GM23338 (cell line): ENCODE measurements at regions not wholly inside any gene's neighbourhood (a gene's known extent, or its start where the extent isn't known, plus 50 kb on each side); places are given as distances from the start of the nearest gene placed in this dataset.

Experiments
- ATAC-seq: fragments of 200-7000 bp; cut with Tn5 transposase; 3 replicates; pipeline ENCODE4 v1.9.1; 2020
- DNase-seq: peaks from one replicate; pipeline ENCODE4 v3.0.0-alpha.2; 2015; ENCODE audit warnings: low spot score
- H2AFZ ChIP-seq: fragments of 200-600 bp; sonication (generic); 2 replicates; pipeline ENCODE4 v1.8.0; 2016; ENCODE audit warnings: antibody characterized with exemption, mild to moderate bottlenecking, moderate library complexity
- H3F3A ChIP-seq: fragments of 200-600 bp; sonication (generic); replicated peaks from 2 replicates; pipeline ENCODE4 v1.8.0; 2017; ENCODE audit warnings: antibody characterized with exemption, mixed run types, low read depth
- H3K27ac ChIP-seq: fragments of 200-600 bp; sonication (generic); 2 replicates; pipeline ENCODE4 v1.6.1; 2016; ENCODE audit warnings: low read depth
- H3K27me3 ChIP-seq: fragments of 200-600 bp; sonication (generic); 2 replicates; pipeline ENCODE4 v1.8.0; 2016; ENCODE audit warnings: mild to moderate bottlenecking, mixed run types, moderate library complexity; ENCODE audit not compliant: insufficient read depth
- H3K36me3 ChIP-seq: fragments of 200-600 bp; sonication (generic); 2 replicates; pipeline ENCODE4 v1.8.0; 2016; ENCODE audit warnings: mild to moderate bottlenecking; ENCODE audit not compliant: insufficient read depth
- H3K4me1 ChIP-seq: fragments of 200-600 bp; sonication (generic); 2 replicates; pipeline ENCODE4 v1.8.0; 2016; ENCODE audit warnings: mild to moderate bottlenecking, moderate library complexity; ENCODE audit not compliant: insufficient read depth
- H3K4me2 ChIP-seq: fragments of 200-600 bp; sonication (generic); 2 replicates; pipeline ENCODE4 v1.7.1; 2017; ENCODE audit warnings: mixed run types
- H3K4me3 ChIP-seq: fragments of 200-600 bp; sonication (generic); 2 replicates; pipeline ENCODE4 v1.6.1; 2016; ENCODE audit warnings: mixed run types
- H3K79me2 ChIP-seq: fragments of 200-600 bp; sonication (generic); replicated peaks from 2 replicates; pipeline ENCODE4 v1.8.0; 2017; ENCODE audit warnings: mild to moderate bottlenecking; ENCODE audit not compliant: insufficient read depth
- H3K9me2 ChIP-seq: fragments of 200-600 bp; sonication (generic); 2 replicates; pipeline ENCODE4 v1.8.0; 2017; ENCODE audit not compliant: insufficient read depth
- H4K20me1 ChIP-seq: fragments of 200-600 bp; sonication (generic); replicated peaks from 2 replicates; pipeline ENCODE4 v1.8.0; 2017; ENCODE audit warnings: mild to moderate bottlenecking; ENCODE audit not compliant: insufficient read depth
- H3K27ac Mint-ChIP-seq: 2 replicates; pipeline ENCODE4 v1.8.0; 2020; ENCODE audit warnings: inconsistent platforms, mild to moderate bottlenecking, moderate library complexity, mixed read lengths
- H3K27me3 Mint-ChIP-seq: 3 replicates; pipeline ENCODE4 v1.8.0; 2022; ENCODE audit warnings: low read depth, mild to moderate bottlenecking, moderate library complexity, mixed read lengths, inconsistent platforms; ENCODE audit not compliant: insufficient read depth, poor library complexity
- H3K36me3 Mint-ChIP-seq: 3 replicates; pipeline ENCODE4 v1.8.0; 2021; ENCODE audit warnings: low read depth, mild to moderate bottlenecking, inconsistent platforms, moderate library complexity, mixed read lengths
- H3K4me1 Mint-ChIP-seq: 3 replicates; pipeline ENCODE4 v1.8.0; 2020; ENCODE audit warnings: mild to moderate bottlenecking, inconsistent platforms, mixed read lengths
- H3K4me3 Mint-ChIP-seq: 3 replicates; pipeline ENCODE4 v1.8.0; 2021; ENCODE audit warnings: moderate library complexity, mild to moderate bottlenecking, inconsistent platforms, mixed read lengths
- H3K9me3 Mint-ChIP-seq: 3 replicates; pipeline ENCODE4 v1.8.0; 2020; ENCODE audit warnings: moderate library complexity, mild to moderate bottlenecking, inconsistent platforms, mixed read lengths
- CREB1 ChIP-seq: fragments of 250-450 bp; sonication (Bioruptor Pico); IDR thresholded peaks from 2 replicates; pipeline ENCODE4 v1.5.0; 2020; ENCODE audit warnings: low read depth, mild to moderate bottlenecking, moderate library complexity
- EZH2 ChIP-seq: fragments of 200-600 bp; sonication (generic); IDR thresholded peaks from one replicate; pipeline ENCODE4 v1.8.0; 2017; ENCODE audit warnings: antibody characterized with exemption, mild to moderate bottlenecking, low read depth; ENCODE audit not compliant: unreplicated experiment
- NANOG ChIP-seq: IDR thresholded peaks from 2 replicates; pipeline ENCODE4 v1.6.1; 2016; ENCODE audit warnings: antibody characterized with exemption, borderline replicate concordance
- POLR2AphosphoS5 ChIP-seq: IDR thresholded peaks from 2 replicates; pipeline ENCODE4 v1.6.1; 2016; ENCODE audit warnings: antibody characterized with exemption, low read depth
- ZNF331 ChIP-seq: fragments of 250-450 bp; sonication (Bioruptor Pico); IDR thresholded peaks from 2 replicates; pipeline ENCODE4 v1.5.0; 2020; ENCODE audit warnings: low read depth, mild to moderate bottlenecking, moderate library complexity
- TF ChIP-seq, protein P1 (sequence below): fragments of 250-450 bp; sonication (Bioruptor Pico); IDR thresholded peaks from 2 replicates; pipeline ENCODE4 v1.5.0; 2020; ENCODE audit warnings: mild to moderate bottlenecking, moderate library complexity
- TF ChIP-seq, protein P2 (sequence below): IDR thresholded peaks from 2 replicates; pipeline ENCODE4 v1.6.1; 2016; ENCODE audit warnings: antibody characterized with exemption

DNA sequence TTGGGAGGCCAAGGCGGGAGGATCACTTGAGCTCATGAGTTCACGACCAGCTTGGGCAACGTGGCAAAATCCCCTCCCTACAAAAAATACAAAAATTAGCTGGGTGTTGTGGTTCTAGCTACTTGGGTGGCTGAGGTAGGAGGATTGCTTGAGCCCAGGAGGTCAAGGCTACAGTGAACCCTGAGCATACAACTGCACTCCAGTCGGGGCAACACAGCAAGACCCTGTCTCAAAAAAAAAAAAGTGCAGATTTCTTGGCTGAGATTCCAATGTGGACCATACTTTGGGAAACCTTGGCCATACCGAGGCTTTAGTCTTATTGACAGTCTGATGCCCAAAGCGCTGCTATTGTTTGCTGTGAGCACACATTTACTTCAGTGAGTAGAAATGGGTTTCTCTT, 113.6 kb upstream of the CLINT1 start:
- Histone ChIP-seq H3K4me3 (no peak overlapping the region), H4K20me1 (no peaks in the 10 kb centered on the region), H3F3A (no peaks in the 10 kb centered on the region), H3K79me2 (no peaks in the 10 kb centered on the region), H3K27ac (no peak overlapping the region), H3K9me2 (peaks cover 5% of the 10 kb centered on the region; the same call in 1 of the 2 replicates), H3K4me2 (no peak overlapping the region), H3K27me3 (no peaks in the 10 kb centered on the region), H3K4me1 (peaks cover 23% of the 10 kb centered on the region), H3K36me3 (no peaks in the 10 kb centered on the region), H2AFZ (peak overlapping the region; percentile 80; the same call in 1 of the 2 replicates)
- TF ChIP-seq EZH2 (no peak), POLR2AphosphoS5 (no peak), NANOG (no peak), CREB1 (CRISPR knock-in tag) (no peak), ZNF331 (CRISPR knock-in tag) (no peak)
- TF ChIP-seq, protein P1, sequence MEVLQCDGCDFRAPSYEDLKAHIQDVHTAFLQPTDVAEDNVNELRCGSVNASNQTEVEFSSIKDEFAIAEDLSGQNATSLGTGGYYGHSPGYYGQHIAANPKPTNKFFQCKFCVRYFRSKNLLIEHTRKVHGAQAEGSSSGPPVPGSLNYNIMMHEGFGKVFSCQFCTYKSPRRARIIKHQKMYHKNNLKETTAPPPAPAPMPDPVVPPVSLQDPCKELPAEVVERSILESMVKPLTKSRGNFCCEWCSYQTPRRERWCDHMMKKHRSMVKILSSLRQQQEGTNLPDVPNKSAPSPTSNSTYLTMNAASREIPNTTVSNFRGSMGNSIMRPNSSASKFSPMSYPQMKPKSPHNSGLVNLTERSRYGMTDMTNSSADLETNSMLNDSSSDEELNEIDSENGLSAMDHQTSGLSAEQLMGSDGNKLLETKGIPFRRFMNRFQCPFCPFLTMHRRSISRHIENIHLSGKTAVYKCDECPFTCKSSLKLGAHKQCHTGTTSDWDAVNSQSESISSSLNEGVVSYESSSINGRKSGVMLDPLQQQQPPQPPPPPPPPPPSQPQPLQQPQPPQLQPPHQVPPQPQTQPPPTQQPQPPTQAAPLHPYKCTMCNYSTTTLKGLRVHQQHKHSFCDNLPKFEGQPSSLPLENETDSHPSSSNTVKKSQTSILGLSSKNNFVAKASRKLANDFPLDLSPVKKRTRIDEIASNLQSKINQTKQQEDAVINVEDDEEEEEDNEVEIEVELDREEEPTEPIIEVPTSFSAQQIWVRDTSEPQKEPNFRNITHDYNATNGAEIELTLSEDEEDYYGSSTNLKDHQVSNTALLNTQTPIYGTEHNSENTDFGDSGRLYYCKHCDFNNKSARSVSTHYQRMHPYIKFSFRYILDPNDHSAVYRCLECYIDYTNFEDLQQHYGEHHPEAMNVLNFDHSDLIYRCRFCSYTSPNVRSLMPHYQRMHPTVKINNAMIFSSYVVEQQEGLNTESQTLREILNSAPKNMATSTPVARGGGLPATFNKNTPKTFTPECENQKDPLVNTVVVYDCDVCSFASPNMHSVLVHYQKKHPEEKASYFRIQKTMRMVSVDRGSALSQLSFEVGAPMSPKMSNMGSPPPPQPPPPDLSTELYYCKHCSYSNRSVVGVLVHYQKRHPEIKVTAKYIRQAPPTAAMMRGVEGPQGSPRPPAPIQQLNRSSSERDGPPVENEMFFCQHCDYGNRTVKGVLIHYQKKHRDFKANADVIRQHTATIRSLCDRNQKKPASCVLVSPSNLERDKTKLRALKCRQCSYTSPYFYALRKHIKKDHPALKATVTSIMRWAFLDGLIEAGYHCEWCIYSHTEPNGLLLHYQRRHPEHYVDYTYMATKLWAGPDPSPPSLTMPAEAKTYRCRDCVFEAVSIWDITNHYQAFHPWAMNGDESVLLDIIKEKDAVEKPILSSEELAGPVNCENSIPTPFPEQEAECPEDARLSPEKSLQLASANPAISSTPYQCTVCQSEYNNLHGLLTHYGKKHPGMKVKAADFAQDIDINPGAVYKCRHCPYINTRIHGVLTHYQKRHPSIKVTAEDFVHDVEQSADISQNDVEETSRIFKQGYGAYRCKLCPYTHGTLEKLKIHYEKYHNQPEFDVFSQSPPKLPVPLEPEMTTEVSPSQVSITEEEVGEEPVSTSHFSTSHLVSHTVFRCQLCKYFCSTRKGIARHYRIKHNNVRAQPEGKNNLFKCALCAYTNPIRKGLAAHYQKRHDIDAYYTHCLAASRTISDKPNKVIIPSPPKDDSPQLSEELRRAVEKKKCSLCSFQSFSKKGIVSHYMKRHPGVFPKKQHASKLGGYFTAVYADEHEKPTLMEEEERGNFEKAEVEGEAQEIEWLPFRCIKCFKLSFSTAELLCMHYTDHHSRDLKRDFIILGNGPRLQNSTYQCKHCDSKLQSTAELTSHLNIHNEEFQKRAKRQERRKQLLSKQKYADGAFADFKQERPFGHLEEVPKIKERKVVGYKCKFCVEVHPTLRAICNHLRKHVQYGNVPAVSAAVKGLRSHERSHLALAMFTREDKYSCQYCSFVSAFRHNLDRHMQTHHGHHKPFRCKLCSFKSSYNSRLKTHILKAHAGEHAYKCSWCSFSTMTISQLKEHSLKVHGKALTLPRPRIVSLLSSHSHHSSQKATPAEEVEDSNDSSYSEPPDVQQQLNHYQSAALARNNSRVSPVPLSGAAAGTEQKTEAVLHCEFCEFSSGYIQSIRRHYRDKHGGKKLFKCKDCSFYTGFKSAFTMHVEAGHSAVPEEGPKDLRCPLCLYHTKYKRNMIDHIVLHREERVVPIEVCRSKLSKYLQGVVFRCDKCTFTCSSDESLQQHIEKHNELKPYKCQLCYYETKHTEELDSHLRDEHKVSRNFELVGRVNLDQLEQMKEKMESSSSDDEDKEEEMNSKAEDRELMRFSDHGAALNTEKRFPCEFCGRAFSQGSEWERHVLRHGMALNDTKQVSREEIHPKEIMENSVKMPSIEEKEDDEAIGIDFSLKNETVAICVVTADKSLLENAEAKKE (CRISPR knock-in tag): no peak
- TF ChIP-seq, protein P2, sequence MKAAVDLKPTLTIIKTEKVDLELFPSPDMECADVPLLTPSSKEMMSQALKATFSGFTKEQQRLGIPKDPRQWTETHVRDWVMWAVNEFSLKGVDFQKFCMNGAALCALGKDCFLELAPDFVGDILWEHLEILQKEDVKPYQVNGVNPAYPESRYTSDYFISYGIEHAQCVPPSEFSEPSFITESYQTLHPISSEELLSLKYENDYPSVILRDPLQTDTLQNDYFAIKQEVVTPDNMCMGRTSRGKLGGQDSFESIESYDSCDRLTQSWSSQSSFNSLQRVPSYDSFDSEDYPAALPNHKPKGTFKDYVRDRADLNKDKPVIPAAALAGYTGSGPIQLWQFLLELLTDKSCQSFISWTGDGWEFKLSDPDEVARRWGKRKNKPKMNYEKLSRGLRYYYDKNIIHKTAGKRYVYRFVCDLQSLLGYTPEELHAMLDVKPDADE: no peak
- Mint-ChIP-seq H3K4me1 (peaks cover 19% of the 10 kb centered on the region), H3K27ac (no peak overlapping the region), H3K9me3 (no peaks in the 10 kb centered on the region), H3K27me3 (peaks cover 9% of the 10 kb centered on the region), H3K36me3 (no peaks in the 10 kb centered on the region), H3K4me3 (no peak overlapping the region)
- ATAC-seq (no peak), DNase-seq (no peak)
